ENCODE measurements at regions not wholly inside any gene's neighbourhood (a gene's known extent, or its start where the extent isn't known, plus 50 kb on each side); places are given as distances from the start of the nearest gene placed in this dataset.
A peak's percentile ranks its signal among the peaks of the same experiment; 100 is the strongest.
"Not testable (repeated sequence)": the region's sequence is repeated elsewhere in the genome, so short reads cannot be mapped to it uniquely, and the experiment has no call there.

DNA sequence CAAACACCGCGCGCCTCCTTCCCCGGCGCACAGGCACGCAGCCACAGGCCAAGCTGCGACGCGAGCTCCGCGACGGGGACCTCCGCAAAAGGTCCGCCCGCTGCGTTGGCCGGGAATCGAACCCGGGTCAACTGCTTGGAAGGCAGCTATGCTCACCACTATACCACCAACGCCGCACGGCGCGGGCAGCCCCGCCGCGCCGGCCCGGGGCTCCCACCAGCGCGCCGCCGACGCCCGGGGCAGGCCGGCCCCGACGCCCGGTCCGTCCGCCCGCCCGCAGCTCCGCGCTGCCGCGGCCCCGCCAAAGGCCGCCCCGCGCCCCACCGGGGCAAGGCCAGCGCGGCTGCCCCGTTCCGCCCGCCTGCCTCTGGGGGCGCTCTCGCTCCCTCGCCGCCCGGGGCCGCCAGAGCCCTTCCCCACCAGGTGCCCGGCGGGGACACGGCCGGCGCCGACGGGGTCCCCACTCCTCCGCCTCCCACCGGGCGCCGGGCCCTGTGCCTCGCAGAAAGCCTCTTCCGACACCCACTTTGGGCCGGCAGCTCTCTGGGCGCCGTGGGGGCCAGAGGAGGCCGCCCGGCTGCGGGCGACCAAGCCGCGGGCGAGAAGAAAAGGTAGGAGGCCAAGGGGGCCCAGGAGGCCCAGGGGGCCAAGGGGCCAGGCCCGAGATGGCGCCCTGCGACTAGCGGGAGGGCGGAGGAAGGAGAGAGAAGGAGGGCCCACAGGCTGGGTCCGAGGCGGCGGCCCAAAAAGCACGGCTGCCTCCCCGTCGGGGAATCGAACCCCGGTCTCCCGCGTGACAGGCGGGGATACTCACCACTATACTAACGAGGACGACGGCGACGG, 50.2 kb upstream of the FCGR2A start:
- H3K36me3 Mint-ChIP-seq, H3K27ac Mint-ChIP-seq, H3K4me1 Mint-ChIP-seq, H3K4me3 Mint-ChIP-seq, DNase-seq, H3K27me3 Mint-ChIP-seq, H3K9me3 Mint-ChIP-seq: not testable (repeated sequence)
- peak in 1 of 2 donors; percentile 7 for ATAC-seq (ENCODE audit: low read depth in 2 of 2)

GRCh38 chr1:161453950-161454864, 51.0 kb upstream of the FCGR2A start:
- H3K4me1 Mint-ChIP-seq, H3K4me3 Mint-ChIP-seq, H3K36me3 Mint-ChIP-seq, H3K27me3 Mint-ChIP-seq, H3K27ac Mint-ChIP-seq, H3K9me3 Mint-ChIP-seq: not testable (repeated sequence)
- ATAC-seq (ENCODE audit: low read depth in 2 of 2) (peak; percentile 27 to 37), DNase-seq (peak; percentile 17)

GRCh38 chr1:161451698-161452348, 53.4 kb upstream of the FCGR2A start:
- not testable (repeated sequence) for H3K36me3 Mint-ChIP-seq; ATAC-seq (ENCODE audit: low read depth in 2 of 2); H3K4me1 Mint-ChIP-seq; DNase-seq; H3K27me3 Mint-ChIP-seq; H3K27ac Mint-ChIP-seq; H3K4me3 Mint-ChIP-seq; H3K9me3 Mint-ChIP-seq

- ATAC-seq (ENCODE audit: low read depth in 2 of 2), result peak in 1 of 2 donors; percentile 6
- not testable (repeated sequence) for H3K36me3 Mint-ChIP-seq, H3K27ac Mint-ChIP-seq, H3K4me3 Mint-ChIP-seq, H3K9me3 Mint-ChIP-seq, DNase-seq, H3K4me1 Mint-ChIP-seq, H3K27me3 Mint-ChIP-seq
Observed at GRCh38 chr1:161447760-161448332, 57.4 kb upstream of the FCGR2A start.

- ATAC-seq (ENCODE audit: low read depth in 2 of 2), result peak in 1 of 2 donors; percentile 16
- DNase-seq, H3K27ac Mint-ChIP-seq, H3K4me1 Mint-ChIP-seq, H3K27me3 Mint-ChIP-seq, H3K4me3 Mint-ChIP-seq, H3K36me3 Mint-ChIP-seq, H3K9me3 Mint-ChIP-seq: not testable (repeated sequence)
Observed at GRCh38 chr1:161447040-161447759, 58.1 kb upstream of the FCGR2A start.

DNA sequence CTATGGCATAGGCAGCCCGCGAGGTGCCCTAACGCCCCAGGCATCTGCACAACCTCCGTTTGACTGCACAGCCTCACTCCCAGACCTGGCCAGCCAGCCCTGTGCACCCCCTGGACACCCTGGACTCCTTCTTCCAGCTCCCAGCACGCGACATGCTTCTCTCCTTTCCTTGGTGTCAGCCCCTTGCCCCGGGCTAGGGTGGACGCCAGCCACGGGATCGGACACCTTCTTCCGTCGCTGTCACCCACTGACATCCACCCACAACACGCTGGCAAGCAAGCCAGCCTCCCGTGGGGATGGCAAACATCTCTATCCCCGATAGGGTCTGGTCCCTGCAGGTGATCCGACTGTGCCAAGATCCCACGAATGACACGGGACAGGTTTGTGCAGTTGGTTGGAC, 60.5 kb upstream of the FCGR2A start:
- not testable (repeated sequence) for H3K4me3 Mint-ChIP-seq, H3K4me1 Mint-ChIP-seq, H3K27ac Mint-ChIP-seq, DNase-seq, H3K36me3 Mint-ChIP-seq, H3K9me3 Mint-ChIP-seq, H3K27me3 Mint-ChIP-seq
- peak in 1 of 2 donors; percentile 13 for ATAC-seq (ENCODE audit: low read depth in 2 of 2)

DNA sequence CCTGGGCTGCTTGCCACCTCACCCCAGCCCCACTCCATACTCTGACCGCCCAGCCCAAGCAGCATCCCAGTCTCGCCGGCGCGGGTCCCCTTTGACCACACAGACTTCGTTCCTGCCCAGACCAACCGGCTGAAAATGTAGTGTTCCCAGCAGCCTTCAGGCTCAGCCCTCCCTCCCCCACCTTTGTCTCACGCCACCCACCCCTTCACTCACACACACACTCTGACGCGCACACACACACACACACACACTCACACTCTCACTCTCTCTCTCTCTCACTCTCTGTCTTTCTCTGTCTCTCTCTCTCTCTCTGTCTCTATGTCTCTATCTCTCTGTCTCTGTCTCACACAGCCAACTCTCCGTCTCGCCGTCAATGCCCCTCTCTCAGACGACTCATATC, 61.0 kb upstream of the FCGR2A start:
- Mint-ChIP-seq H3K4me3 (peak overlapping the region in 1 of 8 donors; percentile 79), H3K27ac (peak overlapping the region in 1 of 6 donors; percentile 34), H3K27me3 (peaks cover 7 to 13% (median 11%) of the 10 kb centered on the region in 3 donors)
- not testable (repeated sequence) for H3K36me3 Mint-ChIP-seq; ATAC-seq (ENCODE audit: low read depth in 2 of 2); H3K9me3 Mint-ChIP-seq; H3K4me1 Mint-ChIP-seq; DNase-seq

DNA sequence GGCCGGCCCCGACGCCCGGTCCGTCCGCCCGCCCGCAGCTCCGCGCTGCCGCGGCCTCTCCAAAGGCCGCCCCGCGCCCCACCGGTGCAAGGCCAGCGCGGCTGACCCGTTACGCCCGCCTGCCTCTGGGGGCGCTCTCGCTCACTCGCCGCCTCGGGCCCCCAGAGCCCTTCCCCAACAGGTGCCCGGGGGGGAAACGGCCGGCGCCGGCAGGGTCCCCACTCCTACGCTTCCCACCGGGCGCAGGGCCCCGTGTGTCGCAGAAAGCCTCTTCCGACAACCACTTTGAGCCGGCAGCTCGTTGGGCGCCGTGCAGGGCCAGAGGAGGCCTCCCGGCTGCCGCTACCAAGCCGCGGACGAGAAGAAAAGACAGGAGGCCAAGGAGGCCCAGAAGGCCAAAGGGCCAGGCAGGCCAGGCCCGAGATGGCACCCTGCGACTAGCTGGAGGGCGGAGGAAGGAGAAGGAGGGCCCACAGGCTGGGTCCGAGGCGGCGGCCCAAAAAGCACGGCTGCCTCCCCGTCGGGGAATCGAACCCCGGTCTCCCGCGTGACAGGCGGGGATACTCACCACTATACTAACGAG, 64.9 kb upstream of the FCGR2A start:
- ATAC-seq (ENCODE audit: low read depth in 2 of 2) (peak; percentile 57 to 65), DNase-seq (peak; percentile 56)
- peaks cover 0 to 6% (median 2%) of the 10 kb centered on the region in 7 donors for H3K9me3 Mint-ChIP-seq
- peaks cover 31 to 47% (median 34%) of the 10 kb centered on the region in 3 donors for H3K27me3 Mint-ChIP-seq
- H3K36me3 Mint-ChIP-seq, result peaks cover 0 to 8% of the 10 kb centered on the region in 2 donors
- H3K4me1 Mint-ChIP-seq, result peaks cover 4 to 7% (median 6%) of the 10 kb centered on the region in 3 donors
- H3K4me3 Mint-ChIP-seq, result peak overlapping the region; percentile 83 to 95 (median 89)
- H3K27ac Mint-ChIP-seq, result peak overlapping the region in 3 of 6 donors; percentile 49 to 64 (median 52)

DNA sequence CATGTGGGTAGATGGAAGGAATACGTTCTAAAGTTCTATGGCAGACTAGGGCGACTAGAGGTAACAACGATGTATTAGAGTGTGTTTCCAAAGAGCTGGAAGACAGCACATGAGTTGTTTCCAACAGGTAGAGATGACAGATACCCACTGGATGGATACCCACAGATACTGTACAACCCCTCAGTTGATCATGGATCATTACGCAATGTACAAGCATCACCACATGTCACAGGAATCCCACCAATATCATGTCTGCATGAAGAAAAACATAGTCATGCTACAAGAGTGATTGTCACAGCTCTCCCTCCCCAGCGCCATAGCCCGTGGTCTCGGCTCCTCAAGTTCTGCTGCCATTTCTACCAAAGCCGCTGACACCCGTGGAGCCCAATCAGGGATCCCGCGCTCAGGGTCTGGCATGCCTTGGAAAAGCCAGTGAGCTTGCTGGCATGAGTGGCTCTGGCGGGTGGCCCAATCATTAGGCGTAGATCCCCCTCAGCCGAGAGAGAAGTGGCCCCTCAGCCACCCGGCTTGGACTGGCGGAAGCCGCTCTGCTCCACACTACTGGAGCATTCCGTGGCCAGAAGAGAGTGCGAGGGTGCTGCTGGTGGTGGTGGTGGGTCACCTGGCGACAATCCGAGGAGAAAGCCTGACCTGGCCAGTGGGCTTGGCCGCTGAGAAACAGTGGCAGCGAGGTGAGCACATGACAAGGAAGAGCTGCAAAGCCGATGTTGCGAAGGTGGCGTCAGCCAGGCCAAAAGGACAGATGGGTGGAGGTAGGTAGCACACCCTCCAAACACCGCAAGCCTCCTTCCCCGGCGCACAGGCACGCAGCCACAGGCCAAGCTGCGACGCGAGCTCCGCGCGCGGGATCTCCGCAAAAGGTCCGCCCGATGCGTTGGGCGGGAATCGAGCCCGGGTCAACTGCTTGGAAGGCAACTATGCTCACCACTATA, 65.7 kb upstream of the FCGR2A start:
- Mint-ChIP-seq H3K4me3 (peak overlapping the region; percentile 65 to 91 (median 84)), H3K27ac (peak overlapping the region in 3 of 6 donors; percentile 18 to 85 (median 46)), H3K9me3 (peaks cover 0 to 6% (median 2%) of the 10 kb centered on the region in 7 donors), H3K36me3 (peaks cover 0 to 8% of the 10 kb centered on the region in 2 donors), H3K27me3 (peaks cover 34 to 52% (median 38%) of the 10 kb centered on the region in 3 donors), H3K4me1 (peaks cover 4 to 7% (median 6%) of the 10 kb centered on the region in 3 donors)
- DNase-seq (no peak), ATAC-seq (ENCODE audit: low read depth in 2 of 2) (peak; percentile 11 to 23)

DNA sequence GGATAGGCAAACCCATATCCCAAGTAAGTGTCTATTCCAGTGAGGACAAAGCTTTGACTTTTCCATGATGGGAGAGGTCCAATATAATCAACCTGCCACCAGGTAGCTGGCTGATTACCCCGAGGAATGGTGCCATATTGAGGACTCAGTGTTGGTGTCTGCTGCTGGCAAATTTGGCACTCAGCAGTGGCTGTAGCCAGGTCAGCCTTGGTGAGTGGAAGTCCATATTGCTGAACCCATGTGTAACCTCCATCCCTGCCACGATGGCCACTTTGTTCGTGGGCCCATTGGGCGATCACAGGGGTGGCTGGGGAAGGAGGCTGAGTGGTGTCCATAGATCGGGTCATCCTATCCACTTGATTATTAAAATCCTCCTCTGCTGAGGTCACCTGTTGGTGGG, 65.5 kb upstream of the CFAP126 start:
- H3K4me1 Mint-ChIP-seq; DNase-seq; ATAC-seq (ENCODE audit: low read depth in 2 of 2); H3K4me3 Mint-ChIP-seq; H3K36me3 Mint-ChIP-seq; H3K27ac Mint-ChIP-seq; H3K9me3 Mint-ChIP-seq: not testable (repeated sequence)
- H3K27me3 Mint-ChIP-seq, result peaks cover 45 to 68% (median 51%) of the 10 kb centered on the region in 3 donors

GRCh38 chr1:161432091-161432490, 64.4 kb upstream of the CFAP126 start:
- peaks cover 0 to 10% (median 6%) of the 10 kb centered on the region in 3 donors for H3K4me1 Mint-ChIP-seq
- DNase-seq (no peak), ATAC-seq (ENCODE audit: low read depth in 2 of 2) (no peak)
- no peak overlapping the region for H3K4me3 Mint-ChIP-seq
- peak overlapping the region in 1 of 6 donors; percentile 41 for H3K27ac Mint-ChIP-seq
- peaks cover 44 to 67% (median 51%) of the 10 kb centered on the region in 3 donors for H3K27me3 Mint-ChIP-seq
- H3K9me3 Mint-ChIP-seq, result peaks cover 0 to 5% (median 0%) of the 10 kb centered on the region in 7 donors
- no peaks in the 10 kb centered on the region for H3K36me3 Mint-ChIP-seq

Measured in naive B cell (primary cell).